Neural progenitor cell (in vitro differentiated cells): ENCODE measurements at regions not wholly inside any gene's neighbourhood (a gene's known extent, or its start where the extent isn't known, plus 50 kb on each side); places are given as distances from the start of the nearest gene placed in this dataset.

ENCODE experiments used
- DNase-seq: peaks from one replicate; pipeline ENCODE4 v3.0.0-alpha.2; 2016; ENCODE audit warnings: low spot score
- H2AFZ ChIP-seq: fragments of 200-600 bp; sonication (generic); replicated peaks from 2 replicates; pipeline ENCODE4 v1.6.1; 2016; ENCODE audit warnings: antibody characterized with exemption
- H3F3A ChIP-seq: fragments of 200-600 bp; sonication (generic); 2 replicates; pipeline ENCODE4 v1.6.1; 2016; ENCODE audit warnings: antibody characterized with exemption, low read depth
- H3K27ac ChIP-seq: fragments of 200-600 bp; sonication (generic); 2 replicates; pipeline ENCODE4 v1.5.1; 2016; ENCODE audit warnings: mild to moderate bottlenecking
- H3K27me3 ChIP-seq: fragments of 200-600 bp; sonication (generic); 2 replicates; pipeline ENCODE4 v1.6.1; 2016; ENCODE audit warnings: mild to moderate bottlenecking, moderate library complexity
- H3K36me3 ChIP-seq: fragments of 200-600 bp; sonication (generic); 2 replicates; pipeline ENCODE4 v1.5.1; 2016
- H3K4me1 ChIP-seq: fragments of 200-600 bp; sonication (generic); 2 replicates; pipeline ENCODE4 v1.6.1; 2016; ENCODE audit warnings: mixed run types
- H3K4me2 ChIP-seq: fragments of 200-600 bp; sonication (generic); 2 replicates; pipeline ENCODE4 v1.6.1; 2016
- H3K4me3 ChIP-seq: fragments of 200-600 bp; sonication (generic); 2 replicates; pipeline ENCODE4 v1.5.1; 2016
- H3K79me2 ChIP-seq: fragments of 200-600 bp; sonication (generic); 2 replicates; pipeline ENCODE4 v1.6.1; 2016; ENCODE audit warnings: low read depth
- H3K9ac ChIP-seq: fragments of 200-600 bp; sonication (generic); 2 replicates; pipeline ENCODE4 v1.6.1; 2016
- H3K9me3 ChIP-seq: fragments of 200-600 bp; sonication (generic); 2 replicates; pipeline ENCODE4 v1.5.1; 2016; ENCODE audit warnings: low read depth
- H4K20me1 ChIP-seq: fragments of 200-600 bp; sonication (generic); 2 replicates; pipeline ENCODE4 v1.6.1; 2016; ENCODE audit warnings: low read depth
- H3K27ac Mint-ChIP-seq: 3 replicates; pipeline ENCODE4 v1.8.0; 2021; ENCODE audit warnings: mixed read lengths
- H3K27me3 Mint-ChIP-seq: 2 replicates; pipeline ENCODE4 v1.8.0; 2022; ENCODE audit warnings: low read depth, mild to moderate bottlenecking, inconsistent platforms, moderate library complexity, mixed read lengths; ENCODE audit not compliant: insufficient read depth
- H3K36me3 Mint-ChIP-seq: 3 replicates; pipeline ENCODE4 v1.8.0; 2021; ENCODE audit warnings: mixed read lengths
- H3K4me1 Mint-ChIP-seq: 3 replicates; pipeline ENCODE4 v1.8.0; 2021; ENCODE audit warnings: mixed read lengths
- H3K4me3 Mint-ChIP-seq: 3 replicates; pipeline ENCODE4 v1.8.0; 2021; ENCODE audit warnings: mild to moderate bottlenecking, moderate library complexity, mixed read lengths
- H3K9me3 Mint-ChIP-seq: 3 replicates; pipeline ENCODE4 v1.8.0; 2020; ENCODE audit warnings: mixed read lengths
- CTCF ChIP-seq: fragments of 200-600 bp; sonication (generic); IDR thresholded peaks from 2 replicates; pipeline ENCODE4 v1.5.1; 2017; ENCODE audit warnings: antibody characterized with exemption, mild to moderate bottlenecking
- EZH2 ChIP-seq: fragments of 200-600 bp; sonication (generic); IDR thresholded peaks from 2 replicates; pipeline ENCODE4 v1.6.1; 2017; ENCODE audit warnings: antibody characterized with exemption, mild to moderate bottlenecking, moderate library complexity
- EZH2phosphoT487 ChIP-seq: fragments of 200-600 bp; sonication (generic); IDR thresholded peaks from 2 replicates; pipeline ENCODE4 v1.6.1; 2017; ENCODE audit warnings: antibody characterized with exemption

DNA sequence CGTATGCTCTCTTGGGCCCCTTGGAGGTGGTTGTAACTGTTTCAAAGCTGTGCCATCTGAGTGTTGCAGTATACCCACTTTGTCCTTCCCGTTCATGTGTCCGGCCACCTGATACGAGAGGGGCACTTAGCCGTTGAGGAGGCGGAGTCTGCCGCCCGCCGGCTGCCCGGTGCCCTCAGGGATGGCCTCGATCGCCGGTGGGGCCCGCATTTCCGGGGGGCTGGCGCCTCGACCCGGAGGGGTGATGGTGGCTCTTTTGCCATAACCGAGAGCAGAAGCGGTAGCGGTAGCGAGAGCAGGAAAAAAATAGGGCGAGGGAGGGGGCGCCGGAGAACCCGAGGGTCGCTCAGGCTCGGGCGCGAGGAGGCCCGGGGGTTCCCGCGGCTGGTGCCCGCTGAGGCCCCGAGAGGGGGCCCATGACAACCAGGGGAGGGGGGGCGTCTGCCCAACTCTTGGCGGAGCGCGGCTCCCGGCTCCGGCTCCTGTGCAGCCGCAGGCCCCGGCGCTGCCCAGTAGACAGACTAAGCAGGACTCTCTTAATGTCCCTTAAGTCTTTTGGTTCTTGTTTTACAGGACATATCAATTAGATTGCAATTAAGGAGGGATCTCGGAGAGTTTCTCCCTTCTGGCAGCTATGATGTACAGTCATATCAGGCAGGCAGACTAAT is 342.7 kb upstream of the SGCG start:
- no peaks in the 10 kb centered on the region for H3K79me2 ChIP-seq
- H3K9me3 Mint-ChIP-seq, result no peaks in the 10 kb centered on the region
- H3K27me3 Mint-ChIP-seq, result no peaks in the 10 kb centered on the region
- no peak overlapping the region for H3K4me3 ChIP-seq
- no peak overlapping the region for H3K4me3 Mint-ChIP-seq
- H3K4me1 Mint-ChIP-seq, result no peaks in the 10 kb centered on the region
- H2AFZ ChIP-seq, result no peak overlapping the region
- H3F3A ChIP-seq, result no peaks in the 10 kb centered on the region
- H3K4me2 ChIP-seq, result no peak overlapping the region
- H3K4me1 ChIP-seq, result no peaks in the 10 kb centered on the region
- H3K9me3 ChIP-seq, result no peaks in the 10 kb centered on the region
- TF ChIP-seq EZH2 (no peak), CTCF (no peak), EZH2phosphoT487 (no peak)
- no peak for DNase-seq
- H3K36me3 Mint-ChIP-seq, result no peaks in the 10 kb centered on the region
- H3K27me3 ChIP-seq, result no peaks in the 10 kb centered on the region
- no peak overlapping the region for H3K27ac Mint-ChIP-seq
- no peak overlapping the region for H3K27ac ChIP-seq
- H4K20me1 ChIP-seq, result no peaks in the 10 kb centered on the region
- no peak overlapping the region for H3K9ac ChIP-seq
- no peaks in the 10 kb centered on the region for H3K36me3 ChIP-seq

DNA sequence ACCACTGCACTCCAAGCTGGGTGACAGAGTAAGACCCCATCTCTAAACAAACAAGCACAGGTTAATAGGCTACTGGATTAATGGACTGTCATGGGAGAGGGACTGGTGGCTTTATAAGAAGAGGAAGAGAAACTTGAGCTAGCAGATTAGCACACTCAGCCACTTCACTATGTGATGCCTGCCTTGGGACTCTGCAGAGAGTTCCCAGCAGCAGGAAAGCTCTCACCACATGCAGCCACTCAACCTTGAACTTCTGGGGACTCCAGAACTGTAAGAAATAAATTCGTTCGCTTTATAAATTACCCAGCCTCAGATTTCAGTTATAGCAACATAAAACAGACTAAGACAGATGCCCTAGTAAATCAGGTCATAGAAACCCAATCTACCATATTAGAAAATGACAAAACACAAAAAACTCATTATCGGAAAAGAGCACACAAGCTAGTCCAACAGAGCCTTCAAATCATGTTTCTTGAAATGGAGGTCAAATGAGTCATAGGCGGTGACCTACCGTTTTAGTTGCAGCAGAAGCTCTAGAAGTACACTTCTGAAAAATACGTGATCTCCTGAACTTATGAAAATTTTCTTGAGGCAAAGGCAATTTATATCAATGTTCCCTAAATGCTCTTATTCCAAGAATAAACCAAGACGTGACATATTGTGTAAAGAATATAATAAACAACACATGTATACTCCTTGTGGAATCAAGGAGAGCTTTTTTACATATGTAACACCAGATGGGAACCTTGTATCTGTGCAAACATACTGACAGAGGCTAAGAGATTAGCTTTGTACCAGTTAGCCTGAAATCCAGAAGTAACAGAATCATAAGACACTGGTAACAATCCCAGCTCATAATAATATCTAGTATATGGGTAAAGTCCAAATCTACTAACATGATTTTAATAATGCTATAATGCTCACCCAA is 340.9 kb upstream of the SGCG start:
- TF ChIP-seq CTCF (no peak), EZH2phosphoT487 (no peak), EZH2 (no peak)
- peak overlapping the region; percentile 7 for H3K27ac Mint-ChIP-seq
- no peak overlapping the region for H3K9ac ChIP-seq

GRCh38 chr13:22846551-22846950 is 334.2 kb upstream of the SGCG start:
- no peaks in the 10 kb centered on the region for H3K36me3 ChIP-seq
- no peak overlapping the region for H3K4me2 ChIP-seq
- no peak overlapping the region for H3K9ac ChIP-seq
- H3K27ac ChIP-seq, result no peak overlapping the region
- H3F3A ChIP-seq, result no peaks in the 10 kb centered on the region
- H3K9me3 ChIP-seq, result no peaks in the 10 kb centered on the region
- no peaks in the 10 kb centered on the region for H3K27me3 Mint-ChIP-seq
- H3K79me2 ChIP-seq, result no peaks in the 10 kb centered on the region
- H3K36me3 Mint-ChIP-seq, result peaks cover 2% of the 10 kb centered on the region
- H3K4me3 Mint-ChIP-seq, result no peak overlapping the region
- H3K4me1 ChIP-seq, result peaks cover 8% of the 10 kb centered on the region
- no peaks in the 10 kb centered on the region for H3K4me1 Mint-ChIP-seq
- no peaks in the 10 kb centered on the region for H3K9me3 Mint-ChIP-seq
- TF ChIP-seq EZH2phosphoT487 (no peak), EZH2 (no peak), CTCF (no peak)
- H3K27ac Mint-ChIP-seq, result no peak overlapping the region
- no peaks in the 10 kb centered on the region for H4K20me1 ChIP-seq
- no peak for DNase-seq
- no peak overlapping the region for H2AFZ ChIP-seq
- H3K27me3 ChIP-seq, result no peaks in the 10 kb centered on the region
- no peak overlapping the region for H3K4me3 ChIP-seq

More for the DNA sequence above, 340.9 kb upstream of the SGCG start:
- Histone ChIP-seq H3K79me2 (no peaks in the 10 kb centered on the region), H3K4me2 (no peak overlapping the region), H3K27ac (no peak overlapping the region), H3K36me3 (no peaks in the 10 kb centered on the region), H4K20me1 (no peaks in the 10 kb centered on the region), H3F3A (no peaks in the 10 kb centered on the region), H3K9me3 (no peaks in the 10 kb centered on the region), H3K4me3 (no peak overlapping the region), H3K4me1 (no peaks in the 10 kb centered on the region), H2AFZ (no peak overlapping the region), H3K27me3 (no peaks in the 10 kb centered on the region)
- no peak overlapping the region for H3K4me3 Mint-ChIP-seq
- H3K36me3 Mint-ChIP-seq, result no peaks in the 10 kb centered on the region
- H3K4me1 Mint-ChIP-seq, result no peaks in the 10 kb centered on the region
- H3K27me3 Mint-ChIP-seq, result no peaks in the 10 kb centered on the region
- no peak for DNase-seq
- no peaks in the 10 kb centered on the region for H3K9me3 Mint-ChIP-seq
